ENCODE measurements at regions not wholly inside any gene's neighbourhood (a gene's known extent, or its start where the extent isn't known, plus 50 kb on each side); places are given as distances from the start of the nearest gene placed in this dataset.

GRCh38 chr12:125376422-125376821 is 311.2 kb downstream of the AACS start:
- no peak for DNase-seq (ENCODE audit: extremely low read depth, low read depth)
- TF ChIP-seq CTCF (IDR thresholded peaks at IDR 0.05; ENCODE audit: low read depth, low read length, missing control alignments), result no peak
- no peak overlapping the region for H3K4me3 ChIP-seq (replicated peaks; ENCODE audit: low read depth, low read length)

GRCh38 chr12:125377093-125377492 is 311.9 kb downstream of the AACS start:
- H3K4me3 ChIP-seq (replicated peaks; ENCODE audit: low read depth, low read length), result no peak overlapping the region
- no peak for DNase-seq (ENCODE audit: extremely low read depth, low read depth)
- no peak for TF ChIP-seq CTCF (IDR thresholded peaks at IDR 0.05; ENCODE audit: low read depth, low read length, missing control alignments)

- DNase-seq (ENCODE audit: extremely low read depth, low read depth), result no peak
- no peak for TF ChIP-seq CTCF (IDR thresholded peaks at IDR 0.05; ENCODE audit: low read depth, low read length, missing control alignments)
- H3K4me3 ChIP-seq (replicated peaks; ENCODE audit: low read depth, low read length), result no peak overlapping the region
These were observed 316.1 kb downstream of the AACS start for GRCh38 chr12:125381373-125381772.

GRCh38 chr12:125382926-125383325 is 317.7 kb downstream of the AACS start:
- DNase-seq (ENCODE audit: extremely low read depth, low read depth), result no peak
- no peak overlapping the region for H3K4me3 ChIP-seq (replicated peaks; ENCODE audit: low read depth, low read length)
- TF ChIP-seq CTCF (IDR thresholded peaks at IDR 0.05; ENCODE audit: low read depth, low read length, missing control alignments), result no peak

GRCh38 chr12:125386652-125387051 is 321.4 kb downstream of the AACS start:
- no peak for DNase-seq (ENCODE audit: extremely low read depth, low read depth)
- no peak overlapping the region for H3K4me3 ChIP-seq (replicated peaks; ENCODE audit: low read depth, low read length)
- TF ChIP-seq CTCF (IDR thresholded peaks at IDR 0.05; ENCODE audit: low read depth, low read length, missing control alignments), result no peak

GRCh38 chr12:125387206-125387605 is 322.0 kb downstream of the AACS start:
- TF ChIP-seq CTCF (IDR thresholded peaks at IDR 0.05; ENCODE audit: low read depth, low read length, missing control alignments), result no peak
- DNase-seq (ENCODE audit: extremely low read depth, low read depth), result no peak
- H3K4me3 ChIP-seq (replicated peaks; ENCODE audit: low read depth, low read length), result no peak overlapping the region

- H3K4me3 ChIP-seq (replicated peaks; ENCODE audit: low read depth, low read length), result no peak overlapping the region
- no peak for TF ChIP-seq CTCF (IDR thresholded peaks at IDR 0.05; ENCODE audit: low read depth, low read length, missing control alignments)
- DNase-seq (ENCODE audit: extremely low read depth, low read depth), result no peak
These were observed 323.9 kb downstream of the AACS start for GRCh38 chr12:125389061-125389697.
